Tibial nerve (tissue), 3 donors: ENCODE measurements at regions not wholly inside any gene's neighbourhood (a gene's known extent, or its start where the extent isn't known, plus 50 kb on each side); places are given as distances from the start of the nearest gene placed in this dataset.

Experiments
- POLR2A ChIP-seq, 2 donors: fragments of 450-650 bp; IDR thresholded peaks; one replicate each; pipeline ENCODE4 v1.6.1; 2017; ENCODE audit warnings: antibody characterized with exemption in 2 of 2, mild to moderate bottlenecking in 2 of 2, moderate library complexity in 2 of 2
- TF ChIP-seq, protein P1 (sequence below), 5 experiments: fragments of 200-600 bp in 3 of 5; fragments of 450-650 bp in 2 of 5; sonication (generic) in 3 of 5; IDR thresholded peaks; one replicate each; pipeline ENCODE4 v1.5.1; 2016 to 2019; ENCODE audit warnings: antibody characterized with exemption in 5 of 5, mild to moderate bottlenecking in 3 of 5, moderate library complexity in 2 of 5

DNA sequence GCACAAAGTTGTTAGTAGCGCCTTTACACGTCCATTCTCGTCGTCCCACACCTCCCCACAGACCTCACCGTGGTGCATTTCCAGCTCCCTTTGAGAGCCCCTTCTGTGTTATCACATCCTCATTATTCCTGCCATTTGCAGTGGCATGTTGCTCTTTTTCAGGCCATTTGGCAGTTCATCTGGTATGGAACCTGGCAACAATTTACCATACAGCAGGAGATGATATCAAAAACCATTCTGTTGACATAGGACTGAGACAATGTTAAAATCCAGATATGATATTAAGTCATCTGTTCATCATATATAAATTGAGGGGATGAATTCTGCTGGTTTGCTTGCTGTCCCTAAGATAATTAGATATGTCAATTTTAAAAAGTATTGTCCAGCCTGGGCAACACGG, 83.0 kb downstream of the TMEM174 start:
- TF ChIP-seq, protein P1, sequence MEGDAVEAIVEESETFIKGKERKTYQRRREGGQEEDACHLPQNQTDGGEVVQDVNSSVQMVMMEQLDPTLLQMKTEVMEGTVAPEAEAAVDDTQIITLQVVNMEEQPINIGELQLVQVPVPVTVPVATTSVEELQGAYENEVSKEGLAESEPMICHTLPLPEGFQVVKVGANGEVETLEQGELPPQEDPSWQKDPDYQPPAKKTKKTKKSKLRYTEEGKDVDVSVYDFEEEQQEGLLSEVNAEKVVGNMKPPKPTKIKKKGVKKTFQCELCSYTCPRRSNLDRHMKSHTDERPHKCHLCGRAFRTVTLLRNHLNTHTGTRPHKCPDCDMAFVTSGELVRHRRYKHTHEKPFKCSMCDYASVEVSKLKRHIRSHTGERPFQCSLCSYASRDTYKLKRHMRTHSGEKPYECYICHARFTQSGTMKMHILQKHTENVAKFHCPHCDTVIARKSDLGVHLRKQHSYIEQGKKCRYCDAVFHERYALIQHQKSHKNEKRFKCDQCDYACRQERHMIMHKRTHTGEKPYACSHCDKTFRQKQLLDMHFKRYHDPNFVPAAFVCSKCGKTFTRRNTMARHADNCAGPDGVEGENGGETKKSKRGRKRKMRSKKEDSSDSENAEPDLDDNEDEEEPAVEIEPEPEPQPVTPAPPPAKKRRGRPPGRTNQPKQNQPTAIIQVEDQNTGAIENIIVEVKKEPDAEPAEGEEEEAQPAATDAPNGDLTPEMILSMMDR (IDR thresholded peaks at IDR 0.05): no peak
- TF ChIP-seq POLR2A (IDR thresholded peaks at IDR 0.05): no peak
